DMS153 (cell line): ENCODE measurements at regions not wholly inside any gene's neighbourhood (a gene's known extent, or its start where the extent isn't known, plus 50 kb on each side); places are given as distances from the start of the nearest gene placed in this dataset.

Experiments
- DNase-seq: peaks from one replicate; lab custom pipeline; 2025; lab: John Stamatoyannopoulos, UW

- DNase-seq: no peak
Observed at GRCh38 chr1:72830606-72831390, 548.5 kb upstream of the NEGR1 start.

GRCh38 chr1:72827278-72827677 is 544.9 kb upstream of the NEGR1 start:
- no peak for DNase-seq

- DNase-seq: no peak
Observed at GRCh38 chr1:72804541-72804940, 522.2 kb upstream of the NEGR1 start.

GRCh38 chr1:72781038-72781437 is 498.7 kb upstream of the NEGR1 start:
- no peak for DNase-seq

- DNase-seq: no peak
Observed at GRCh38 chr1:72780212-72780611, 497.9 kb upstream of the NEGR1 start.

- no peak for DNase-seq
Observed at GRCh38 chr1:72777918-72778317, 495.6 kb upstream of the NEGR1 start.

- DNase-seq: no peak
Observed at GRCh38 chr1:72763481-72763880, 481.1 kb upstream of the NEGR1 start.

- DNase-seq: no peak
Observed at GRCh38 chr1:72759486-72759885, 477.1 kb upstream of the NEGR1 start.

- DNase-seq: no peak
Observed at GRCh38 chr1:72757843-72758242, 475.5 kb upstream of the NEGR1 start.

- DNase-seq: no peak
Observed at GRCh38 chr1:72745413-72745812, 463.1 kb upstream of the NEGR1 start.

- DNase-seq: no peak
Observed at GRCh38 chr1:72734415-72734814, 452.1 kb upstream of the NEGR1 start.

GRCh38 chr1:72724951-72725861 is 442.9 kb upstream of the NEGR1 start:
- DNase-seq: no peak

GRCh38 chr1:72705921-72706320 is 423.6 kb upstream of the NEGR1 start:
- DNase-seq: no peak

GRCh38 chr1:72704841-72705477 is 422.6 kb upstream of the NEGR1 start:
- no peak for DNase-seq

GRCh38 chr1:72697410-72697809 is 415.1 kb upstream of the NEGR1 start:
- no peak for DNase-seq

- no peak for DNase-seq
Observed at GRCh38 chr1:72693899-72694298, 411.6 kb upstream of the NEGR1 start.

- DNase-seq: no peak
Observed at GRCh38 chr1:72693376-72693775, 411.0 kb upstream of the NEGR1 start.

GRCh38 chr1:72690871-72691270 is 408.5 kb upstream of the NEGR1 start:
- DNase-seq: no peak

GRCh38 chr1:72678683-72679082 is 396.3 kb upstream of the NEGR1 start:
- DNase-seq: no peak

- no peak for DNase-seq
Observed at GRCh38 chr1:72670902-72671301, 388.6 kb upstream of the NEGR1 start.

- DNase-seq: no peak
Observed at GRCh38 chr1:72662918-72663317, 380.6 kb upstream of the NEGR1 start.

GRCh38 chr1:72650843-72651435 is 368.6 kb upstream of the NEGR1 start:
- DNase-seq: no peak
